SU-DHL-6 (cell line): ENCODE measurements at regions not wholly inside any gene's neighbourhood (a gene's known extent, or its start where the extent isn't known, plus 50 kb on each side); places are given as distances from the start of the nearest gene placed in this dataset.

ENCODE experiments used
- H2AFZ ChIP-seq: fragments of 200-600 bp; sonication (generic); 2 replicates; pipeline ENCODE4 v1.6.1; 2014; ENCODE audit warnings: low read depth, mild to moderate bottlenecking, moderate library complexity, mixed read lengths, antibody characterized with exemption, low read length; ENCODE audit not compliant: severe bottlenecking
- H3F3A ChIP-seq: fragments of 200-600 bp; shearing (Covaris generic); 2 replicates; pipeline ENCODE4 v1.6.0; 2016; ENCODE audit warnings: antibody characterized with exemption, mild to moderate bottlenecking; ENCODE audit not compliant: insufficient read depth
- H3K27ac ChIP-seq: fragments of 200-600 bp; sonication (generic); 2 replicates; pipeline ENCODE4 v1.5.1; 2016; ENCODE audit warnings: low read depth, mild to moderate bottlenecking, low read length, moderate library complexity, mixed read lengths
- H3K27me3 ChIP-seq: fragments of 200-600 bp; sonication (generic), shearing (Covaris generic); 2 replicates; pipeline ENCODE4 v1.6.0; 2014; ENCODE audit warnings: mild to moderate bottlenecking, low read length
- H3K36me3 ChIP-seq: fragments of 200-600 bp; sonication (generic); 2 replicates; pipeline ENCODE4 v1.6.1; 2014; ENCODE audit warnings: mild to moderate bottlenecking, low read length, mixed read lengths
- H3K4me2 ChIP-seq: fragments of 300-600, 200-600 bp; shearing (Covaris generic), sonication (generic); 2 replicates; pipeline ENCODE4 v1.6.0; 2014; ENCODE audit warnings: low read length, low read depth, mild to moderate bottlenecking; ENCODE audit not compliant: poor library complexity, severe bottlenecking
- H3K4me3 ChIP-seq: fragments of 200-600 bp; sonication (generic); 2 replicates; pipeline ENCODE4 v1.5.1; 2014; ENCODE audit warnings: antibody characterized with exemption, low read length, mild to moderate bottlenecking, mixed read lengths; ENCODE audit not compliant: insufficient read depth, poor library complexity, severe bottlenecking
- H3K79me2 ChIP-seq: fragments of 200-600 bp; sonication (generic); 2 replicates; pipeline ENCODE4 v1.6.1; 2014; ENCODE audit warnings: mild to moderate bottlenecking, low read length, moderate library complexity; ENCODE audit not compliant: insufficient read depth
- H3K9ac ChIP-seq: fragments of 200-600 bp; sonication (generic); 2 replicates; pipeline ENCODE4 v1.7.0; 2014; ENCODE audit warnings: mild to moderate bottlenecking, low read length
- H3K9me2 ChIP-seq: fragments of 200-600 bp; sonication (generic); replicated peaks from 2 replicates; pipeline ENCODE4 v1.6.1; 2014; ENCODE audit warnings: low read length; ENCODE audit not compliant: insufficient read depth
- H3K9me3 ChIP-seq: fragments of 200-600 bp; sonication (generic); 2 replicates; pipeline ENCODE4 v1.6.1; 2014; ENCODE audit warnings: low read length, mixed read lengths; ENCODE audit not compliant: insufficient read depth
- H4K20me1 ChIP-seq: fragments of 200-600 bp; sonication (generic); 2 replicates; pipeline ENCODE4 v1.6.1; 2014; ENCODE audit warnings: low read depth, mild to moderate bottlenecking, antibody characterized with exemption, low read length, moderate library complexity, mixed read lengths
- CTCF ChIP-seq: fragments of 200-600 bp; sonication (generic); IDR thresholded peaks from one replicate; pipeline ENCODE4 v1.5.1; 2017; ENCODE audit warnings: antibody characterized with exemption, mild to moderate bottlenecking, low read length, moderate library complexity; ENCODE audit not compliant: insufficient read depth, poor library complexity, severe bottlenecking
- EZH2phosphoT487 ChIP-seq: fragments of 200-600 bp; sonication (generic), shearing (Covaris generic); conservative IDR thresholded peaks from 2 replicates; pipeline ENCODE4 v1.6.1; 2018; ENCODE audit warnings: mild to moderate bottlenecking, antibody characterized with exemption, low read length, moderate library complexity, mixed read lengths

- H3K9me2 ChIP-seq = no peaks in the 10 kb centered on the region
- TF ChIP-seq CTCF (no peak), EZH2phosphoT487 (no peak)
- no peak overlapping the region for H3K4me3 ChIP-seq
- H3K27me3 ChIP-seq = no peaks in the 10 kb centered on the region
- H3K36me3 ChIP-seq = no peaks in the 10 kb centered on the region
- H4K20me1 ChIP-seq = no peaks in the 10 kb centered on the region
- H3K9ac ChIP-seq = no peak overlapping the region
- no peak overlapping the region for H3K27ac ChIP-seq
- no peak overlapping the region for H2AFZ ChIP-seq
- H3K79me2 ChIP-seq = no peaks in the 10 kb centered on the region
- no peaks in the 10 kb centered on the region for H3F3A ChIP-seq
- H3K4me2 ChIP-seq = no peak overlapping the region
- H3K9me3 ChIP-seq = no peaks in the 10 kb centered on the region
Observed at GRCh38 chr19:28846094-28846812, 366.7 kb downstream of the UQCRFS1 start.

DNA sequence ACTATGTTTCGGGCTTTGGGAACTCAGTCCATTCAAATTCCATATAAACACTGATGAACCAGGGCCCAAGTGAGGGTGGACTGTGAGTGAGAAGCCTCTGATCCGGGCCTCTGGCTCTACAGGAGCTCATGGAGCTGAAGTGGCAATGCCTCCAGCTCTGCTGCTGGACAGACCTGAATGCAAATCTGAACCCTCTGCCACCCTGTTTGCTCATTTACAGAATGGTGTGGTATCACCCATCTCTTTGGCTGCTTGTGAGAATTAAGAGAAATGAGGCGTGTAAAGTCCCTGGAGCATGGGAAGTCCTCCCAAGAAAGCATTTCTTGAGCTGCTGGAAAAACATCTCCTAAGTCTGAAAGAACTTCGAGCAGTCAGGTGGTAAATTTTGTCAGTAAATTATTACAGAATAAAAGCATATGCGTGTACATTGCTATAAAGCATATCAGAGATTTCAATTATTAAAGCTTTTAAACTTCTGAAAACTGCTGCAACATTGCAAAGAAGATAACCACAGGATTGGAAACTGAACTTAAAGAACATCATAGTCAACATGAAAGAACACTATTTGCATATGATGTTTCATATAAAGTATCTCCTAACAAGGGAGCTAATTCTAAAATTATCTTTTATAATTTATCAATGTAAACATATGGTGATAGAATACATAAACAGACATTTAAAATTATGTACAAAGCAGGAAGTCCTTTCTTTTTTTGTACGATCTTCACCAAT lies 369.0 kb downstream of the UQCRFS1 start:
- no peak overlapping the region for H3K4me3 ChIP-seq
- no peaks in the 10 kb centered on the region for H4K20me1 ChIP-seq
- no peaks in the 10 kb centered on the region for H3K36me3 ChIP-seq
- H2AFZ ChIP-seq = no peak overlapping the region
- no peak overlapping the region for H3K9ac ChIP-seq
- H3F3A ChIP-seq = no peaks in the 10 kb centered on the region
- H3K9me2 ChIP-seq = no peaks in the 10 kb centered on the region
- TF ChIP-seq CTCF (no peak), EZH2phosphoT487 (no peak)
- H3K27ac ChIP-seq = no peak overlapping the region
- H3K9me3 ChIP-seq = no peaks in the 10 kb centered on the region
- no peak overlapping the region for H3K4me2 ChIP-seq
- H3K27me3 ChIP-seq = no peaks in the 10 kb centered on the region
- no peaks in the 10 kb centered on the region for H3K79me2 ChIP-seq

GRCh38 chr19:28841531-28841930 lies 371.4 kb downstream of the UQCRFS1 start:
- Histone ChIP-seq H4K20me1 (no peaks in the 10 kb centered on the region), H3K27ac (no peak overlapping the region), H3K9ac (no peak overlapping the region), H3K4me2 (no peak overlapping the region), H3K27me3 (no peaks in the 10 kb centered on the region), H3K4me3 (no peak overlapping the region), H3K36me3 (no peaks in the 10 kb centered on the region), H3F3A (no peaks in the 10 kb centered on the region), H2AFZ (no peak overlapping the region), H3K9me2 (no peaks in the 10 kb centered on the region), H3K9me3 (no peaks in the 10 kb centered on the region), H3K79me2 (no peaks in the 10 kb centered on the region)
- TF ChIP-seq EZH2phosphoT487 (no peak), CTCF (no peak)
